Liver (tissue), 8 donors: ENCODE measurements at regions not wholly inside any gene's neighbourhood (a gene's known extent, or its start where the extent isn't known, plus 50 kb on each side); places are given as distances from the start of the nearest gene placed in this dataset.

Experiments used
- DNase-seq: peaks from one replicate; pipeline ENCODE4 v3.0.0-alpha.2; 2017; ENCODE audit warnings: low spot score
- H3K27ac ChIP-seq, 2 donors: one replicate each; pipeline ENCODE4 v1.7.0; 2013; ENCODE audit warnings: inconsistent platforms in 2 of 2, low read length in 2 of 2, control low read depth in 1 of 2, low read depth in 1 of 2, mild to moderate bottlenecking in 1 of 2
- H3K27me3 ChIP-seq, 4 donors: one replicate each; pipeline versions ENCODE4 v1.6.1 to v1.7.0; 2013; ENCODE audit warnings: low read length in 3 of 4, inconsistent platforms in 1 of 4, mild to moderate bottlenecking in 1 of 4, moderate library complexity in 1 of 4; ENCODE audit not compliant: control insufficient read depth in 4 of 4, insufficient read depth in 4 of 4
- H3K36me3 ChIP-seq, 4 donors: one replicate each; pipeline versions ENCODE4 v1.6.1 to v1.7.0; 2013; ENCODE audit warnings: low read length in 3 of 4, mild to moderate bottlenecking in 3 of 4, low read depth in 1 of 4, moderate library complexity in 1 of 4; ENCODE audit not compliant: control insufficient read depth in 4 of 4, insufficient read depth in 3 of 4
- H3K4me1 ChIP-seq, 4 donors: one replicate each; pipeline versions ENCODE4 v1.6.1 to v1.7.0; 2013; ENCODE audit warnings: low read length in 3 of 4, mild to moderate bottlenecking in 3 of 4, moderate library complexity in 1 of 4; ENCODE audit not compliant: control insufficient read depth in 4 of 4, insufficient read depth in 4 of 4
- H3K4me3 ChIP-seq, 3 donors: one replicate each; pipeline versions ENCODE4 v1.6.1 to v1.7.0; 2013; ENCODE audit warnings: low read length in 3 of 3, control low read depth in 1 of 3, low read depth in 1 of 3, mild to moderate bottlenecking in 1 of 3
- H3K9ac ChIP-seq, 2 donors: one replicate each; pipeline ENCODE4 v1.7.0; 2013; ENCODE audit warnings: low read length in 2 of 2, mild to moderate bottlenecking in 2 of 2, moderate library complexity in 2 of 2, control low read depth in 1 of 2, low read depth in 1 of 2
- H3K9me3 ChIP-seq, 4 donors: one replicate each; pipeline versions ENCODE4 v1.6.1 to v1.7.0; 2013; ENCODE audit warnings: low read length in 3 of 4; ENCODE audit not compliant: control insufficient read depth in 4 of 4
- EGR1 ChIP-seq, 2 donors: IDR thresholded peaks; 2 replicates each; pipeline ENCODE4 v1.6.1; 2016 to 2018; ENCODE audit warnings: antibody characterized with exemption in 2 of 2, low read depth in 2 of 2
- FOXA1 ChIP-seq: IDR thresholded peaks from 2 replicates; pipeline ENCODE4 v1.6.1; 2016; ENCODE audit warnings: antibody characterized with exemption
- FOXA2 ChIP-seq: IDR thresholded peaks from 2 replicates; pipeline ENCODE4 v1.6.1; 2016; ENCODE audit warnings: antibody characterized with exemption
- GABPA ChIP-seq, 2 donors: IDR thresholded peaks in 1 of 2; conservative IDR thresholded peaks in 1 of 2; 2 replicates each; pipeline ENCODE4 v1.6.1; 2016; ENCODE audit warnings: antibody characterized with exemption in 2 of 2, mild to moderate bottlenecking in 1 of 2, moderate library complexity in 1 of 2
- HNF4A ChIP-seq, 2 donors: conservative IDR thresholded peaks; 2 replicates each; pipeline ENCODE4 v1.6.1; 2016; ENCODE audit warnings: antibody characterized with exemption in 2 of 2, mild to moderate bottlenecking in 2 of 2
- HNF4G ChIP-seq: IDR thresholded peaks from 2 replicates; pipeline ENCODE4 v1.6.1; 2016; ENCODE audit warnings: antibody characterized with exemption
- JUND ChIP-seq, 2 donors: IDR thresholded peaks; 2 replicates each; pipeline ENCODE4 v1.6.1; 2016; ENCODE audit warnings: antibody characterized with exemption in 2 of 2
- NR2F2 ChIP-seq: IDR thresholded peaks from 2 replicates; pipeline ENCODE4 v1.6.1; 2016; ENCODE audit warnings: antibody characterized with exemption
- RAD21 ChIP-seq, 2 donors: IDR thresholded peaks; 2 replicates each; pipeline ENCODE4 v1.6.1; 2016; ENCODE audit warnings: antibody characterized with exemption in 2 of 2, mild to moderate bottlenecking in 2 of 2
- SP1 ChIP-seq: IDR thresholded peaks from 2 replicates; pipeline ENCODE4 v1.6.1; 2018; ENCODE audit warnings: antibody characterized with exemption, mild to moderate bottlenecking
- TAF1 ChIP-seq: conservative IDR thresholded peaks from 2 replicates; pipeline ENCODE4 v1.6.1; 2016; ENCODE audit warnings: antibody characterized with exemption, mild to moderate bottlenecking
- YY1 ChIP-seq: IDR thresholded peaks from 2 replicates; pipeline ENCODE4 v1.6.1; 2016; ENCODE audit warnings: antibody characterized with exemption, mild to moderate bottlenecking
- WGBS: extraction: QIAGEN DNeasy Blood & Tissue Kit; methylation state at CpG from one replicate; pipeline ENCODE4 v1.1.7; 2013; 5-methylcytosine and 5-hydroxymethylcytosine counted together
- TF ChIP-seq, protein P1 (sequence below): IDR thresholded peaks from 2 replicates; pipeline ENCODE4 v1.6.1; 2016; ENCODE audit warnings: antibody characterized with exemption
- TF ChIP-seq, protein P2 (sequence below): fragments of 150-350 bp; IDR thresholded peaks from 2 replicates; pipeline ENCODE4 v1.5.1; 2017; ENCODE audit warnings: improper control_type of control experiment, low read depth, low read length; ENCODE audit not compliant: missing input control
- TF ChIP-seq, protein P3 (sequence below): IDR thresholded peaks from 2 replicates; pipeline ENCODE4 v1.6.1; 2016; ENCODE audit warnings: antibody characterized with exemption
- TF ChIP-seq, protein P4 (sequence below): IDR thresholded peaks from 2 replicates; pipeline ENCODE4 v1.6.1; 2016; ENCODE audit warnings: antibody characterized with exemption, mild to moderate bottlenecking
- donor health status: healthy.
- donor health status: healthy.
- donor health status: healthy.
- donor health status: healthy.
- donor health status: healthy.

DNA sequence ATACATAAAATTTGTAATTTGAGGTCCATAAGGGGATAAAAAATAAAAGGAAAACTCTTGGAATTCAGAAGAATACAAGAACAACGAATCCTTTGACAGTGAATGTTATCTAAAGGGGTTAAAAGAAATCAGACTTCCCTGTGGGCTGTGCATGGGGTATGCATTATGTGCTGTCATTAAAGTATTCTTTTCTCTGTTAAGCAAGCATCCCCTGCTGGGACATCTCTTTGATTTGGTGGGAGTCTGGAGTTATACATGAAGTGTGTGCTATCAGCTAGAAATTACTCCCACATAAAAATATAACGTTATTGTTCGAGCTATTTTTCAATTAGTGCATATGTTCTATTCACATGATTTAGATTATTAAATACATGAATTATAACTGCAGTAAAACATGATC is 195.2 kb downstream of the CENPW start:
- Histone ChIP-seq H3K4me1 (peaks cover 0 to 2% (median under 1%) of the 10 kb centered on the region in 4 donors), H3K36me3 (no peaks in the 10 kb centered on the region), H3K27ac (no peak overlapping the region), H3K9ac (no peak overlapping the region), H3K4me3 (no peak overlapping the region), H3K9me3 (no peaks in the 10 kb centered on the region), H3K27me3 (no peaks in the 10 kb centered on the region)
- TF ChIP-seq, protein P1, sequence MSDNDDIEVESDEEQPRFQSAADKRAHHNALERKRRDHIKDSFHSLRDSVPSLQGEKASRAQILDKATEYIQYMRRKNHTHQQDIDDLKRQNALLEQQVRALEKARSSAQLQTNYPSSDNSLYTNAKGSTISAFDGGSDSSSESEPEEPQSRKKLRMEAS: no peak
- TF ChIP-seq GABPA (IDR thresholded peaks at IDR 0.05 in 1 of 2, conservative IDR thresholded peaks at IDR 0.05 in 1 of 2) (no peak), RAD21 (IDR thresholded peaks at IDR 0.05) (no peak), HNF4A (conservative IDR thresholded peaks at IDR 0.05) (no peak), YY1 (no peak), SP1 (no peak), JUND (IDR thresholded peaks at IDR 0.05) (no peak), EGR1 (IDR thresholded peaks at IDR 0.05; ENCODE audit: low read depth in 2 of 2) (no peak), FOXA1 (no peak), HNF4G (no peak), TAF1 (no peak)
- TF ChIP-seq, protein P2, sequence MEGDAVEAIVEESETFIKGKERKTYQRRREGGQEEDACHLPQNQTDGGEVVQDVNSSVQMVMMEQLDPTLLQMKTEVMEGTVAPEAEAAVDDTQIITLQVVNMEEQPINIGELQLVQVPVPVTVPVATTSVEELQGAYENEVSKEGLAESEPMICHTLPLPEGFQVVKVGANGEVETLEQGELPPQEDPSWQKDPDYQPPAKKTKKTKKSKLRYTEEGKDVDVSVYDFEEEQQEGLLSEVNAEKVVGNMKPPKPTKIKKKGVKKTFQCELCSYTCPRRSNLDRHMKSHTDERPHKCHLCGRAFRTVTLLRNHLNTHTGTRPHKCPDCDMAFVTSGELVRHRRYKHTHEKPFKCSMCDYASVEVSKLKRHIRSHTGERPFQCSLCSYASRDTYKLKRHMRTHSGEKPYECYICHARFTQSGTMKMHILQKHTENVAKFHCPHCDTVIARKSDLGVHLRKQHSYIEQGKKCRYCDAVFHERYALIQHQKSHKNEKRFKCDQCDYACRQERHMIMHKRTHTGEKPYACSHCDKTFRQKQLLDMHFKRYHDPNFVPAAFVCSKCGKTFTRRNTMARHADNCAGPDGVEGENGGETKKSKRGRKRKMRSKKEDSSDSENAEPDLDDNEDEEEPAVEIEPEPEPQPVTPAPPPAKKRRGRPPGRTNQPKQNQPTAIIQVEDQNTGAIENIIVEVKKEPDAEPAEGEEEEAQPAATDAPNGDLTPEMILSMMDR: no peak
- TF ChIP-seq, protein P3, sequence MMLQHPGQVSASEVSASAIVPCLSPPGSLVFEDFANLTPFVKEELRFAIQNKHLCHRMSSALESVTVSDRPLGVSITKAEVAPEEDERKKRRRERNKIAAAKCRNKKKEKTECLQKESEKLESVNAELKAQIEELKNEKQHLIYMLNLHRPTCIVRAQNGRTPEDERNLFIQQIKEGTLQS: no peak
- TF ChIP-seq, protein P4, sequence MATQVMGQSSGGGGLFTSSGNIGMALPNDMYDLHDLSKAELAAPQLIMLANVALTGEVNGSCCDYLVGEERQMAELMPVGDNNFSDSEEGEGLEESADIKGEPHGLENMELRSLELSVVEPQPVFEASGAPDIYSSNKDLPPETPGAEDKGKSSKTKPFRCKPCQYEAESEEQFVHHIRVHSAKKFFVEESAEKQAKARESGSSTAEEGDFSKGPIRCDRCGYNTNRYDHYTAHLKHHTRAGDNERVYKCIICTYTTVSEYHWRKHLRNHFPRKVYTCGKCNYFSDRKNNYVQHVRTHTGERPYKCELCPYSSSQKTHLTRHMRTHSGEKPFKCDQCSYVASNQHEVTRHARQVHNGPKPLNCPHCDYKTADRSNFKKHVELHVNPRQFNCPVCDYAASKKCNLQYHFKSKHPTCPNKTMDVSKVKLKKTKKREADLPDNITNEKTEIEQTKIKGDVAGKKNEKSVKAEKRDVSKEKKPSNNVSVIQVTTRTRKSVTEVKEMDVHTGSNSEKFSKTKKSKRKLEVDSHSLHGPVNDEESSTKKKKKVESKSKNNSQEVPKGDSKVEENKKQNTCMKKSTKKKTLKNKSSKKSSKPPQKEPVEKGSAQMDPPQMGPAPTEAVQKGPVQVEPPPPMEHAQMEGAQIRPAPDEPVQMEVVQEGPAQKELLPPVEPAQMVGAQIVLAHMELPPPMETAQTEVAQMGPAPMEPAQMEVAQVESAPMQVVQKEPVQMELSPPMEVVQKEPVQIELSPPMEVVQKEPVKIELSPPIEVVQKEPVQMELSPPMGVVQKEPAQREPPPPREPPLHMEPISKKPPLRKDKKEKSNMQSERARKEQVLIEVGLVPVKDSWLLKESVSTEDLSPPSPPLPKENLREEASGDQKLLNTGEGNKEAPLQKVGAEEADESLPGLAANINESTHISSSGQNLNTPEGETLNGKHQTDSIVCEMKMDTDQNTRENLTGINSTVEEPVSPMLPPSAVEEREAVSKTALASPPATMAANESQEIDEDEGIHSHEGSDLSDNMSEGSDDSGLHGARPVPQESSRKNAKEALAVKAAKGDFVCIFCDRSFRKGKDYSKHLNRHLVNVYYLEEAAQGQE: no peak
- 83% methylated on average over 3 of the region's 3 CpGs for WGBS
- DNase-seq: no peak

DNA sequence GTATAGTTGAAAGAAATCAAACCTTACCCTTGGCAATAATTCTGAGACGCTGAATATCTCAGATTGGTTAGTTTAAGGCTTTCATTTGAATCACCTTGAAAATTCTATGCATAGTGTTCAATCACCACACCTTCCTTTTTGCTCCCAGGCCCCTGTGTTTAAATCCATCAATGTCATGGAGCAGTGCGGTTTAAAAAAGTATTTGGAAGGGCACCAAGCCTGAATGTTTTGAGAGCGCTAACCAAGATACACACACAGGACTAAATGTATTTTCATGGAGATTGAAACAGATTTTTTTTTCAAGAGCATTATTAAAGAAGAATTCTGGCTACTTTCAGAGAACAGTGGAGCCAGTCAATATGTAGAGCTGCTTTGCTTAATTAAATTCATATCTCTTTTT is 195.7 kb downstream of the CENPW start:
- Histone ChIP-seq H3K27ac (no peak overlapping the region), H3K4me1 (peaks cover 0 to 3% (median under 1%) of the 10 kb centered on the region in 4 donors), H3K36me3 (no peaks in the 10 kb centered on the region), H3K27me3 (no peaks in the 10 kb centered on the region), H3K9me3 (no peaks in the 10 kb centered on the region), H3K9ac (no peak overlapping the region), H3K4me3 (no peak overlapping the region)
- WGBS: 82% methylated on average over 3 of the region's 3 CpGs
- DNase-seq: no peak
- TF ChIP-seq YY1: no peak
- TF ChIP-seq NR2F2: no peak
- TF ChIP-seq, protein P2: no peak
- TF ChIP-seq TAF1: no peak
- TF ChIP-seq RAD21 (IDR thresholded peaks at IDR 0.05): no peak
- no peak for TF ChIP-seq FOXA2
- no peak for TF ChIP-seq GABPA (IDR thresholded peaks at IDR 0.05 in 1 of 2, conservative IDR thresholded peaks at IDR 0.05 in 1 of 2)
- TF ChIP-seq, protein P1: no peak
- no peak for TF ChIP-seq FOXA1
- TF ChIP-seq EGR1 (IDR thresholded peaks at IDR 0.05; ENCODE audit: low read depth in 2 of 2): no peak
- TF ChIP-seq, protein P4: no peak
